ENCODE measurements at regions not wholly inside any gene's neighbourhood (a gene's known extent, or its start where the extent isn't known, plus 50 kb on each side); places are given as distances from the start of the nearest gene placed in this dataset.
"Not testable (repeated sequence)": the region's sequence is repeated elsewhere in the genome, so short reads cannot be mapped to it uniquely, and the experiment has no call there.

DNA sequence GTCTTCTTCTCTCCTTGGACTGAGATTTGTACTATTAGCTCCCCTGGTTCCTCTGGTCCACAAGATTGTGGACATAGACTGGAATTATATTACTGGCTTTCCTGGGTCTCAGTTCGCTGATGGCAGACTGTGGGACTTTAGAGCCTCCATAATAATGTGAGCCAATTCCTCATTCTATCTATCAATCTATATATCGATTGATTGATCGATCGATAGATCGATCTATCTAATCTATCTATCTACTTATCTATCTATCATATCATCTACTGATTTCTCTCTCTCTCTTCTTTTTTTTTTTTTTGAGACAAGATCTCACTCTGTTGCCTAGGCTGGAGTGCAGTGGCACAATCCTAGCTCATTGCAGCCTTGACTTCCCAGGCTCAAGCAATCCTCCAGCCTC lies 51.5 kb upstream of the DDR1 start:
- DNase-seq, result no peak

DNA sequence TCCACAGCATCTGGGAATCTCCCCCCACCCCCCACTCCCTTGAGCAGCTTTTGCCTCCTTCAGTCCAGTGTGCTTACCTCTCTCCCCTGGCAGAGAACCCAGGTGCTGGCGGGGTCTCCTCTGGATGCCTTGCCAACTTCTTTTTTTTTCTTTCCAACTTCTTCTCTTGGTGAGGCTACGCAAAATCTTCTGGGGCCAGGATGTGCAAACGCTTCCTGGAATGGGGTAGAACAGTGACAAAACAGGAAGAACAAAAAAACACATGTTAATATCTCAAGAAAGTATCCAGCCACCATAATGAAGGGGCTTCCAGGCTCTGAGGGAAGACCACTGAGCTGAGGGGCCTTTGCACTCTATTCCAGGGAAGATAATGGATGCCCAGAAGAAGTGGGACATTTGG lies 53.9 kb upstream of the DDR1 start:
- DNase-seq, result peak; percentile 49

DNA sequence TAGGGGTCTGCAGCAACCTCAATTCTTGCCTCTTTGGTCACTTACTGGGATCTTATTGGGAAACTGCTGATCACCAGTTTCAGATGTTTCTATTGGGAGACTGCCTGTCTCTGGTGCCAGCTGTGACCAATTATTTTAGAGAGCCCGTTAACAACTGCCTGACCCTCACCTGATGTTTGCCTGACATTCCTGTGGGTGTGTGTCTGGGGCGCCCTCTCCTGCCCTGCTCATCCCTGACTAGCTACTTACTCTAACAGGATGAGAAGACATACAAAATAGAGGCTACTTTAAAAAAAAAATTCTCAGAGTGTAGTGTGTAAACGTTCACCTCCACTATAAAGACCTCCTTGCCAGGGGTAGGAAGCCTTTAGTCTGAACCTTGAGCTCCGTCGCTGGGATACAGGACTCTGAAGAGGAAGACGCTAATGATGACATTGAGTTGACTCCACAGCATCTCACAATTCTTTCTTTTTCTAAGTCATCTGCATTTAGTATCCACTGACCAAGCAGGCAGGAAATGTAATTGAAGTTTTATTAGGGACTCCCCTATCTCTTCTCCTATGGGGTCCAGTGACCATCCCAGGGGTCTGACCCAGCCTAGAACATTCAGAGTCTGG lies 54.6 kb upstream of the DDR1 start:
- peak; percentile 36 for DNase-seq

DNA sequence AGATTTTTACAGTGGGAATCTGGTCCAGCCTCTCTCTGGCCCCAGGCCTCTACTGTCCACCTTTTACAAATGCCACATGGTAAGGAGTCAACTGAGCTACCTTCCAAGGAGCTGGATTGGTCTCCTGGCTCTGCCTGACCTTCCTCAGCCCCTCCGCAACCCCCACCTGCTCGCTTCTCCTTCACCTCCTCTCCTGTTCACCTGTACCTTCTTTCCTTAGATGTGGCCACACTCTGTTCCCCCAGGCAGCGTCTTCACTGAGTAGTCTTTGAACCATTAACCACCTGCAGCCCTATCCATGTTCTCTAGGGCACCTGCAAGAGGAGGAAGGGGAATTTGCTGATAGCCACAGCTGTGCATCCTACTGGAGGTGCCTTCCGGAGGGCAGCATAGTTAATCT lies 55.3 kb upstream of the DDR1 start:
- DNase-seq, result no peak

DNA sequence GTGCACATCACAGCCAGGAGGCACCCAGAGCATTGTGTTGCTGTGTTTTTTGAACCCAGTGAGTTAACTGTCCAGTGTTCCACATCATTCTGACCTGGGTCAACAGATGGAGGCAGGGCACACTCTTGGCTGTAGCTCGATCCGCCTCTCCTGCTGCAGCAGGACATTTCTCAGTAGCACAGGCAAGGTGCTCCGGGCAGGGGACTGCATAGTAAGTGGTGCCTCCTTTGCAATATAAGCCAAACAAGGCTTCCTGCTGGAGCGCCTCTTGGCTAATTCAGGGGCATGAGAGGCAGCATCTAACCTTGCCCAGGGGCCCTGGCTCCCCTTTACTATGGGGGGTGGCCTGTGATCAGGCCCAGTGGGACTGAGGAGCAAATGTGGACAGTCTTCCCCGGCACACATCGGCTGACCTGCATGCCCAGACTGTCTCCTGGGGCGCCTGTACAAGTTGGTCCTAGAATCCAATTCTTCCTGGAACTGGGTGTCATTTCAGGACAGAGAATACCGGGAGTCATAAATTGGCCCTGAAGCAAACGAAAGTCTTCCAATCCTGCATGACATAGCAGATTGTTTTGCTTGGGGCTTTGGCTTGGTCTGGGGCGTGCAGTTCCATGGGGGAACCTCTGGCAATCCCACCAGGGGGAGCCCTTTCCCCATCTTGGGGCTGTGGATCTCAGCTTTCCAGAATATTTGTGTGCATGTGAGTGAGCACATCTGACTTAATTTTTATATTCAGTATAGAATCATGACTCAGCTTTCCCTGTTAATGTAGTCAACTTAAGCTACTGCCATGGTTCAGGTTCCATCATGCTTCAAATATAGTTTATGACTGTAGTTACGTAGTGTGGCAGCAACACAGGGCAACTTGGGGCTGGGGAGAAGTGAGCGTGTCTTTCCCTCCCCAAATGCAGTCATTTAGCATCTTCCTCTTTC lies 56.0 kb upstream of the DDR1 start:
- peak; percentile 89 for DNase-seq

DNA sequence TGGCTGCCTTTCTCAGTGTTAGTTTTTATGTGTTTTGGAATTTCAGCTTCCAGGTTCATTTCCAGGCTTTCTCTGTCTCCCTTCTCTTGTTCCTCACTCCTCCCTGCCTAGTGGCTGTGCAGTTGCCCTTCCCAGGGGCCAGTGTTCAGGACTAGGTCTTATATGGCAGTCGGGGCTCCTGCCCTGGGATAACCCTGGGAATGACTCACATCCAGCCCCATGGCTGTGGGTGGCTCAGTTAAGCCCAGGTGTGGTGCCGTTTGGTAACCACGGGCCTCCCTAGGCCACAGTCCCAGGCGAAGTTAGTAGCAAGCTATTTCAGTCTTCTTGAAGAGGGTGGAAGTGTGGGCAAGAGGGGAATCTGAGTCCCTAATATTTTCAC lies 57.4 kb upstream of the DDR1 start:
- DNase-seq, result no peak

DNA sequence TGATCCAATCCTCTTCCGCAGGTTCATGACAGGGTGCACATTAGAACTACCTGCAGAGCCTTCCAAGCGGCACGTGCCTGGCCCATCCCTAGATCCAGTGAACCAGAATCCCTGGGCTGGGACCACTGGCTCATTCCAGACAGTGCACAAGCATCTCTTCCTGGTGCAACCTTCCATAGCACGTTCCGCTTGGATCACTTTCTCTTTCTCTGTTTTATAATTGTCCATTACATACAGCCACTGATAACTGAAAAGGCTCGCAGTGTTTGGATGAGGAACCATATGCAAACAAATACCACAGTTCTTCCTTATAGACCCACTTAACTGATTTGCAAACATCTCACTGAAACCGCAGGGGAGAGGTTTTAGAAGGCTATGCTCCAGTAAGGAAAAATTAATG lies 59.6 kb upstream of the DDR1 start:
- no peak for DNase-seq

DNA sequence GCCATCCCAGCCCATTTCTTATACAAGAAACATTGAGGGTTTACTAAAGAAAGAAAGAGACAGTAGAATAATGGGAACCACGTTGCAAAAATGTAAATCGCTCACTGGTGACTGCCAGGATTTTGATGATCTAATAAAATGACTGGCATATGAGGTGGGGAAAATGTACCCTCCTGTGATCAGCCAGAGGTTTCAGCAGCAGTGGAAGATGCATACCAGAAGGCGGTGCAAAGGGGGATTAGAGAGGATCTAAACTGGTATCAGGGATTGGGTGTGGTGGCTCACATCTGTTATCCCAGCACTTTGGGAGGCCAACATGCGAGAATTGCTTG lies 60.8 kb upstream of the DDR1 start:
- no peak for DNase-seq

DNA sequence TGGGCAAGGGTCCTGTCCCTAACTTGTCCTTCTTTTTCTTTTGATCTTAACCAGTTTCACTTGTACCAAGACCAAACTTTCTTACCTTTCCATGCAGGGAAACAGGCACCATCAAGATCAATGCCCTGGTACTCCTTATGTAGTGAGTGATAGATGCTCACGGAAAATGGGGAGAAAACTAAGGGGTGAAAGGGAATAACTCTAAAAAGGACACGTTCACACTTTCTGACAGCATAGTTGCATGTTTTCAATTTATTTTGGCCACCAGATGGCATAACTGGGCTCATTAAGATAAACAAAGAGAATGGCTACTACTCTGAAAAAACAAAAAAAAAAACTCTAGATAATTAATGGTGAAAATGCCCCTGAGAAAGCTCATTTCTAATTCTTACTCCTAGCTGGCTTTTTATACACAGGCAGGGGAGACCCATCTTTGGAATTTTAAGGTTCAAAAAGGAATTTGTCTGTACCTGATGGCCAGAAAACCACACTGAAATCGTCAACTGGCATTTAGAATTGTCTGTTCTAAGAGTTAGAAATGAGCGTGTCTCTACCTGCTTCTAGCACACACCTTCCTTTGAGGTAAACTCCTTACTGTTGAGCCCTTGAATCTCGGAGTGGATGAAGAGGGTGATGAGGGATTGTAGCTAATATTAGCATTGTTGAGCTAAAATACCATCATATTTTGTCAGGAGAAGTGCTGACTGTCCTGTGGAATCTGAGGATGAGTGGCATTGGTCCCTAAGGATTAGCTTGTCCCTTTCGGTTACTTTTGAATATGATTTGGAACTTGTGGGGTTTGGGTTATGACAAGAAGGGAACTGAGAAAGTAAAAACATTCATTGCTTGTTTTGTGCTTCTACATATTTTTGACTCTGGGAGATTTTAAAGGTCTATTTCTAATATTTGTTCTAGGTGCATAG lies 62.2 kb upstream of the DDR1 start:
- no peak for DNase-seq

DNA sequence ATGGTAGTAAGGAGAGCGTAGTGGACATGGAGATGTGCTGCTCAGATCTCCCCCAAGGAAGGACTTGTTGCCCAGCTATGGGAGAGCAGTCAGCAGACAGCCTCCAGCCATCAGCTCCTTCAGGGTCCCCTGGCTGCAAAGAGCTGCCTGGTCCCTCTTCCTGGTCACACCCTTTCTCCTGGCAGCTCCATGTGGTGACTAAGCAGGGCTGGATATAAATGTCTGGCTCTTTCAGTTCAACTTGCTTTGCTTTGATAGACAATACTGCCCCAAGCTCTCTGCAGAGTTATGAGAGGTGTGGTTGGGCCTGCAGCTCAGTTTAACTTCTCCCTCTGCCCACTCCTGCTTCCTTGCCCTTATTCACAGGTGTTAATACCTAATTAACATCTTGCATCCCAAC lies 64.1 kb upstream of the DDR1 start:
- DNase-seq, result no peak

DNA sequence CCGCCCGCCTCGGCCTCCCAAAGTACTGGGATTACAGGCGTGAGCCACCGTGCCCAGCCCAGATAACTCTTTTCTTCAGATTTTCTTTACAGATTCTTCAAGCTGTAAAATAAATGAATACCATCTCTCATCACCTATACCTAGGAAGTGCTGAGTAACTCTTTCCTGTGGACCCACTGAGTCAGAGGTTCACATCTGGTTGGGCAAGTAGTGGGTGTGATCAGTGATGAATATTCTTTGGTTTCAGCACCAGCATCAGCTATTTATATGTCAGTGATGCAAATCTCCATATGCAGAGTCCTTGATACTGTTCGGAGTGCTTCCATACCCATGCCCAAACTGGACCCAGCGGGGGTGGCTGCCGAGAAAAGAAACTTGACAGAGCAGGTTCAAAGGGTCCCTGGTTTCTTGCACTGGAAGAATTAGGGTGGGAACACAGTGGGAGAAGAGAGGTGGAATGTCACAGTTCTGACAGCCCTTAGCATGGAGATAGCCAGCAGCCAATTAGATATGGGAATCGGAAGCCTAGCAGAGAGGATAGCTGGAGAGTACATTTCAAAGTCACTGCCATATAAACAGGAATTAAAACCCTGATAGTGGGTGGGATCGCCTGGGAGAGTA lies 64.9 kb upstream of the DDR1 start:
- DNase-seq, result peak; percentile 17

DNA sequence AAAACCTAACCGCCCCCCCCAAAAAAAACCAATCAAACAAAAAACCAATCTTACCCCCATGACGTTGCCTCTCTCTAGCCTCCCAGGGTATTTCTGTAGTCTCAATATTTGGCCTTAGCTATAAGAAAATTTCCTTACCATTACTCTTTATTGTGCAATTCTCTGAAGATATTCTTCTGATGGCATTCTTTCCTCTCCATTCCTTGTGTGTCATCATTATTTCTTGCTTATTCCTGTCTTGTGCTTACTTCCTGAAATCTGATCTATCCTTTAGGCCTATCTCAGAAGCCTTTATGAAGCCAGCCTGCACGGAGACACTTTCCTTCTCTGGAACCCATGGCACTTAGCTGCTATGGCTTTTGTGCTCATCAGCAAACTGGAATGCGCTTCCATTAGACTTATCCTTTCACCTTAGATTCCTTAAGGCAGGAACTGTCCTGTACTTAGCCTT lies 65.9 kb upstream of the DDR1 start:
- no peak for DNase-seq

DNA sequence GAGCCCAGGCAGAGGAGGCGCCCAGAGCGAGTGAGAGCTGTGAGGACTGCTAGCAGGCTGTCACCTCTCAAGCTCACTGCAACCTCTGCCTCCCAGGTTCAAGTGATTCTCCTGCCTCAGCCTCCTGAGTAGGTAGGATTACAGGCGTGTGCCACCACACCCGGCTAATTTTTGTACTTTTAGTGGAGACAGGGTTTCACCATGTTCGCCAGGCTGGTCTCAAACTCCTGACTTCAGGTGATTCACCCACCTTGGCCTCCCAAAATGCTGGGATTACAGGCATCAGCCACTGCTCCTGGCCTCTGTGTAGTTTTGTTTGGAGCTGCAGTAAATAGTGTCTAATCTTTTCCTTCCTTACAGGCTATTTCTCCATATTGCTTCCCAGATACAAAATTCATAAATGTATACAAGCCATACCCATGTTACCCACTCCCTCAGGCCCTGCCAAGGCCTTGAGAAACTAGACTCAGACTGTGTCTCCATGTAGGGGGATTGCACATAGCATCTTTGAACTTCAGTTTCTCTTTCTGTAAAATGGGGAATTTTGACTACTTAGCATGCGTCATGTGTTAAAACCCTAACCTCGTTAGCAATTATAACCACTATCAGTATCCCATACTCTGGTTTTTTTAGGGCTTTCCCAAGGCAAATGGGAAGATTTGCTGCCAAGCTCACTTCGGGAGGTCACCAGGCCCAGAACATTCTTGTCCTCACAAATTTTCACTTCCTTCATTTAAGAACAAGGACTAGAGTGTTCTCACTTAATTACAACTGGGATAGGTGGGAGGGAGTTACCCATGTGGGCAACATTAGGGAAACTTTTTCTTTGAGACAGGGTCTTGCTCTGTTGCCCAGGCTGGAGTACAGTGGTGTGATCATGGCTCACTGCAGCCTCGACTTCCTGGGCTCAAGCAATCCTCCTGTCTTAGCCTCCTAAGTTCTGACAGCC lies 67.3 kb upstream of the DDR1 start:
- DNase-seq, result no peak

DNA sequence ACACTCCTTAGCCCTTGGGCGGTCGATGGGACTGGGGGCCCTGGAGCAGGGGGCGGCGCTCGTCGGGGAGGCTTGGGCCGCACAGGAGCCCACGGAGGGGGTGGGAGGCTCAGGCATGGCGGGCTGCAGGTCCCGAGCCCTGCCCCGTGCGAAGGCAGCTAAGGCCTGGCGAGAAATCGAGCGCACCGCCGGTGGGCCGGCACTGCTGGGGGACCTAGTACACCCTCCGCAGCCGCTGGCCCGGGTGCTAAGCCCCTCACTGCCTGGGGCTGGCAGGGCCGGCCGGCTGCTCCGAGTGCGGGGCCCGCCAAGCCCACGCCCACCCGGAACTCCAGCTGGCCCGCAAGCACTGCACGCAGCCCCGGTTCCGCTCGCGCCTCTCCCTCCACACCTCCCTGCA lies 68.0 kb upstream of the DDR1 start:
- not testable (repeated sequence) for DNase-seq

DNA sequence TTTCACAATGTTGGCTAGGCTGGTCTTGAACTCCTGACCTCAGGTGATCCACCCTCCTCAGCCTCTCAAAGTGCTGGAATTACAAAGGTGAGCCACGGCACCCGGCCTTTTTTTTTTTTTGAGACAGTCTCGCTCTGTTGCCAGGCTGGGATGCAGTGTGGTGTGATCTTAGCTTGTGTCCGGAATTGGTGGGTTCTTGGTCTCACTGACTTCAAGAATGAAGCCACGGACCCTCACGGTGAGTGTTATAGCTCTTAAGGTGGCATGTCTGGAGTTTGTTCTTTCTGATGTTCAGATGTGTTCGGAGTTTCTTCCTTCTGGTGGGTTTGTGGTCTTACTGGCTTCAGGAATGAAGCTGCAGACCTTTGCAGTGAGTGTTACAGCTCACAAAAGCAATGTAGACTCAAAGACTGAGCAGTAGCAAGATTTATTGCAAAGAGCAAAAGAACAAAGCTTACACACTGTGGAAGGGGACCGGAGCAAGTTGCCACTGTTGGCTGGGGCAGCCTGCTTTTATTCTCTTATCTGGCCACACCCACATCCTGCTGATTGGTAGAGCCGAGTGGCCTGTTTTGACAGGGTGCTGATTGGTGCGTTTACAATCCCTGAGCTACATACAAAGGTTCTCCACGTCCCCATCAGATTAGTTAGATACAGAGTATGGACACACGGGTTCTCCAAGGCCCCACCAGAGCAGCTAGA lies 69.1 kb upstream of the DDR1 start:
- DNase-seq, result not testable (repeated sequence)

DNA sequence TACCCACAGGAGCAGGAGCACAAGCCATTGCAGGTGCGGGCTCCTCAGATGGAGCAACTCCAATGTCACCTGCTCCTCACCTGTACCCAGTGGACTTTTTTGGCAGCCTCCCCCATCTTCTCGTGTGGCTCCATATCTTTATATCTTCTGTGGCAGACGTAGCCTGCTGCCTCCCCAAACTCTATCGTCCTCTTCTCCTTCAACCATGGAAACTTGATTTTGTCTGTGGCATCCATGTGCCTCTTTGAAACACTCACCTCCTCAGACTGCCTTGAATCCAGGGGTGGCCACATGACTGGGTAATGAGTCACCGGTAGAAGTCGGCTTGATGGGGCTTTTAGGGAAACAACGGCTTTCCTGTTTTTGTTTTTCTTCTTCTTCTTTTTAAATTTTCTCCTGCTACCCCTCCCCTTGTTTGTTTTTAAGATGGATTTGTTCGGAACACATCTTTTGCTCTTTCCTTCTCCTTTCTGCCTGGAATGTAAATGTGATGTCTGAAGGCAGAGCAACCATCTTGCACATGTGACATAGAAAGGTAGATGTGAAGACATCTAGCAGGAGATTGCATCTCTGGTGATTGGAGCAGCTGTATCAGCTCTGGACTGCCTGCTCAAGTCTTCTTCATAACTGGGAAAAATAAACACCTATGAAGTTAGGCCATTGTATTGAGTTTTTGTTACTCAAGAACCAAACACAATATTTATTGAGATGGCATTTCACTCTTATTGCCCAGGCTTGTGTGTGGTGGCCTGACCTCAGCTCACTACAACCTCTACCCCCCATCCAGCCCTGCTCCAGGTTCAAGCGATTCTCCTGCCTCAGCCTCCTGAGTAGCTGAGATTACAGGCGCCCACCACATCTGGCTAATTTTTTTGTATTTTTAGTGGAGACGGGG lies 69.9 kb upstream of the DDR1 start:
- peak; percentile 68 for DNase-seq

DNA sequence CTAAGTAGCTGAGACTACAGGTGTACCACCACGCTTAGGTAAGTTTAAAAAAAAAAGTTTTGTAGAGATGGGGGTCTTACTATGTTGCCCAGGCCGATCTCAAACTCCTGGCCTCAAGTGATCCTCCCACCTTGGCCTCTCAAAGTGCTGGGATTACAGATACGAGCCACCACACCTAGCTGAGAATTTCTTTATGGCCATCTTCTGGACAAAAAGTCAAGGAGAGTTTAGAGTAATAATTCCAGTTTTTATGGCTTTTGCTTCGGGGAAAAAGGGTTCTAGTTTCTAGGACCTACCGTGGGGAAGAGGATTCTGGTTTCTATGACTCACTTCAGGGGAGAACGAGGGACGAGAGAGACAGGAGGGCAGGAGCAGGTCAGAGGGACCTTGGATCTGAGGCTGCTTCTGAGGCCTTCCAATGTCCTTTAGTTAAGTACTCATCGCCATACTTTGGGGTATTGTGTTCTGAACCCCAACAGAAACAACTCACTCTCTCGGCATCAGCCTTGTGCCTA lies 69.3 kb upstream of the IER3 start:
- no peak for DNase-seq

DNA sequence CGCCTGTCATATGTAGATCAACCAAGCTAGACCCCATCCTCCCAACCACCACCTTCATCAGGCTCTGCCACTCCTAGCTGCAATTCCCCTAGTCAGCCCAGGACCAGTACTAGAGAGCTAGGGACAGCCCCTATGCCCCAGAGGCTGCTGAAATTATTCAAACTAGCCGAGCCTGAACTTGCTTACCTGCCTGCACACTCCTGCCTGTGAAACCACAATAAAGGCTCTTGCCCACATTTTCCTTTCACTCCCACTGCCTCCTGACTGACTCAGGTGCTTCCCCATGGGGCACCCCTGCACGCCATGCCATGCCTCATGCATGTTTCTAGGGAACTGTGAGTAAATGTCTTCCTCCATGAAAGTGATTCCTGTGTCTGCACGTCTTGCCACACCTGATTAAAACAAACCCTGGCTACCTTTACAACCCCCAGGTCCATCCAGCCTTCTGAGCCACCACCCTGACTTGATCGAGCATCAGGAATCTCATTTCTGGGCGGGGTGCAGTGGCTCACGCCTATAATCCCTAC lies 66.5 kb upstream of the IER3 start:
- DNase-seq, result peak; percentile 43

DNA sequence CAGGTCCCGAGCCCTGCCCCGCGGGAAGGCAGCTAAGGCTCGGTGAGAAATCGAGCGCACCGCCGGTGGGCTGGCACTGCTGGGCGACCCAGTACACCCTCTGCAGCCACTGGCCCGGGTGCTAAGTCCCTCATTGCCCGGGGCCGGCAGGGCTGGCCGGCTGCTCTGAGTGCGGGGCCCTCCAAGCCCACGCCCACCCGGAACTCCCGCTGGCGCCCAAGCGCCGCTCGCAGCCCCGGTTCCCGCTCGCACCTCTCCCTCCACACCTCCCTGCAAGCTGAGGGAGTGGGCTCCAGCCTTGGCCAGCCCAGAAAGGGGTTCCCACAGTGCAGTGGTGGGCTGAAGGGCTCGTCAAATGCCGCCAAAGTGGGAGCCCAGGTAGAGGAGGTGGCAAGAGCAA lies 63.2 kb upstream of the IER3 start:
- not testable (repeated sequence) for DNase-seq
